Prostate gland (tissue), 2 donors: ENCODE measurements at regions not wholly inside any gene's neighbourhood (a gene's known extent, or its start where the extent isn't known, plus 50 kb on each side); places are given as distances from the start of the nearest gene placed in this dataset.

Experiments
- CTCF ChIP-seq, 4 experiments: fragments of 200-600 bp in 2 of 4; fragments of 450-650 bp in 2 of 4; sonication (generic) in 2 of 4; IDR thresholded peaks; 1 replicate in 3 of 4; 2 replicates in 1 of 4; pipeline ENCODE4 v1.5.1; 2016 to 2019; ENCODE audit warnings: antibody characterized with exemption in 4 of 4, mild to moderate bottlenecking in 2 of 4, moderate library complexity in 2 of 4
- POLR2A ChIP-seq: fragments of 450-650 bp; IDR thresholded peaks from one replicate; pipeline ENCODE4 v1.6.1; 2016; ENCODE audit warnings: antibody characterized with exemption, mild to moderate bottlenecking

- no peak for TF ChIP-seq CTCF (IDR thresholded peaks at IDR 0.05)
- TF ChIP-seq POLR2A = no peak
Observed at GRCh38 chr7:53398566-53398965, 363.1 kb downstream of the POM121L12 start.
